Heart left ventricle (tissue), 16 donors: ENCODE measurements at regions not wholly inside any gene's neighbourhood (a gene's known extent, or its start where the extent isn't known, plus 50 kb on each side); places are given as distances from the start of the nearest gene placed in this dataset.

Source experiments
- ATAC-seq, 4 donors: fragments of 200-7000 bp; cut with Tn5 transposase; one replicate each; pipeline ENCODE4 v1.9.1; 2020 to 2022; ENCODE audit warnings: moderate library complexity in 4 of 4, mild to moderate bottlenecking in 3 of 4, moderate number of reproducible peaks in 1 of 4
- DNase-seq, 5 donors: peaks; one replicate each; pipeline ENCODE4 v3.0.0-alpha.2; 2020
- H3K27ac ChIP-seq, 12 donors: fragments of 200-600 bp; sonication (generic) in 4 of 12; one replicate each; pipeline versions ENCODE4 v1.5.0 to v1.8.0; 2016 to 2022; ENCODE audit warnings: mild to moderate bottlenecking in 2 of 12
- H3K27me3 ChIP-seq, 9 donors: fragments of 200-600 bp; sonication (generic) in 2 of 9; one replicate each; pipeline versions ENCODE4 v1.5.1 to v1.8.0; 2016 to 2022; ENCODE audit warnings: mild to moderate bottlenecking in 3 of 9
- H3K36me3 ChIP-seq, 9 donors: fragments of 200-600 bp; sonication (generic) in 2 of 9; one replicate each; pipeline versions ENCODE4 v1.5.0 to v1.8.0; 2018 to 2022; ENCODE audit warnings: mild to moderate bottlenecking in 2 of 9
- H3K4me1 ChIP-seq, 12 donors: fragments of 200-600 bp; sonication (generic) in 4 of 12; one replicate each; pipeline versions ENCODE4 v1.5.0 to v1.8.0; 2016 to 2022; ENCODE audit warnings: mild to moderate bottlenecking in 3 of 12
- H3K4me3 ChIP-seq, 12 donors: fragments of 200-600 bp; sonication (generic) in 4 of 12; one replicate each; pipeline versions ENCODE4 v1.5.0 to v1.8.0; 2017 to 2022; ENCODE audit warnings: mild to moderate bottlenecking in 9 of 12, moderate library complexity in 4 of 12
- H3K9me3 ChIP-seq, 12 donors: fragments of 200-600 bp; sonication (generic) in 4 of 12; one replicate each; pipeline versions ENCODE4 v1.5.0 to v1.8.0; 2016 to 2022; ENCODE audit warnings: mild to moderate bottlenecking in 1 of 12
- CTCF ChIP-seq, 12 donors: fragments of 200-600 bp; sonication (generic) in 4 of 12; IDR thresholded peaks; one replicate each; pipeline versions ENCODE4 v1.5.0 to v1.8.0; 2018 to 2022; ENCODE audit warnings: antibody characterized with exemption in 12 of 12, mild to moderate bottlenecking in 5 of 12
- POLR2A ChIP-seq, 2 donors: fragments of 450-650 bp; IDR thresholded peaks; one replicate each; pipeline ENCODE4 v1.6.1; 2017; ENCODE audit warnings: antibody characterized with exemption in 2 of 2, mild to moderate bottlenecking in 2 of 2, moderate library complexity in 2 of 2
- WGBS, 4 donors: extraction: QIAGEN DNeasy Blood & Tissue Kit in 2 of 4; methylation state at CpG; one replicate each; pipeline versions ENCODE4 v1.1.5 to v1.1.7; 2013 to 2018; 5-methylcytosine and 5-hydroxymethylcytosine counted together
- intact Hi-C, 10 donors: fragments of 100-400 bp; cut with DNase I; formaldehyde crosslinking; loops; one replicate each; pipeline versions ENCODE4 v1.11.1 to v1.14.2; 2022
- donor health status: ischemic (EF 13 %, LVEDD 7.1; RV severe dilation, severe dysfunction).
- donor health status: healthy with polysubstance abuse.
- donor health status: DM: no; HTN: yes; CAD: no.
- donor health status: DM: no; HTN: no; CAD: no.
- donor health status: ischemic (EF 25% LVEDD 6.9; RV normal size, moderate dysfunction).
- donor health status: ischemic (EF 25% LVEDD 5.7; RV mildly dilated, moderate dysfunction).
- donor health status: healthy.
- donor health status: DM: yes; HTN: yes; CAD: no.
- donor health status: ischemic (EF 35%, LVEDD 5.7; RV mildly dilated, moderate dysfunction).
- donor health status: nonischemic (EF 11% LVEDD 7.7; RV severe dilation, severe dysfunction).
- donor health status: DM: yes; HTN: yes; CAD: no.
- donor health status: PGD.
- donor health status: ischemic (EF 29% LVEDD 5.4; RV normal size, mild dysfunction).
- donor health status: nonischemic (EF 23%, LVEDD 6.1; RV moderate dilation, normal function).

- Histone ChIP-seq H3K27ac (no peak overlapping the region), H3K9me3 (no peaks in the 10 kb centered on the region), H3K27me3 (no peaks in the 10 kb centered on the region), H3K4me3 (no peak overlapping the region), H3K36me3 (no peaks in the 10 kb centered on the region), H3K4me1 (no peaks in the 10 kb centered on the region)
- intact Hi-C loops: no loop called here
- no peak for DNase-seq
- 91 to 96% (median 94%) methylated on average over 3 of the region's 3 CpGs for WGBS, 4 donors
- ATAC-seq: no peak
- TF ChIP-seq POLR2A (IDR thresholded peaks at IDR 0.05) (no peak), CTCF (IDR thresholded peaks at IDR 0.05) (no peak)
Measured at GRCh38 chr2:59583173-59583765, 970.2 kb downstream of the BCL11A start.

- TF ChIP-seq CTCF (IDR thresholded peaks at IDR 0.05) (no peak), POLR2A (IDR thresholded peaks at IDR 0.05) (no peak)
- H3K36me3 ChIP-seq: no peaks in the 10 kb centered on the region
- WGBS, 4 donors: 90 to 92% (median 90%) methylated on average over 3 of the region's 3 CpGs
- H3K4me1 ChIP-seq: no peaks in the 10 kb centered on the region
- ATAC-seq (no peak), DNase-seq (no peak)
- H3K27ac ChIP-seq: no peak overlapping the region
- intact Hi-C loops: no loop called here
- H3K9me3 ChIP-seq: no peaks in the 10 kb centered on the region
- H3K4me3 ChIP-seq: no peak overlapping the region
- no peaks in the 10 kb centered on the region for H3K27me3 ChIP-seq
Measured at GRCh38 chr2:59578349-59578748, 975.1 kb downstream of the BCL11A start.

GRCh38 chr2:59575191-59575590 lies 978.3 kb downstream of the BCL11A start:
- WGBS, 4 donors: 80 to 93% (median 90%) methylated on average over 1 of the region's 1 CpG
- intact Hi-C loops: no loop called here
- no peak for DNase-seq
- Histone ChIP-seq H3K4me3 (no peak overlapping the region), H3K9me3 (no peaks in the 10 kb centered on the region), H3K27me3 (no peaks in the 10 kb centered on the region), H3K36me3 (no peaks in the 10 kb centered on the region), H3K27ac (no peak overlapping the region), H3K4me1 (peaks cover 0 to 6% (median 0%) of the 10 kb centered on the region in 12 donors)
- no peak for ATAC-seq
- TF ChIP-seq CTCF (IDR thresholded peaks at IDR 0.05): no peak
- TF ChIP-seq POLR2A (IDR thresholded peaks at IDR 0.05): no peak

GRCh38 chr2:59572227-59572626 lies 981.2 kb downstream of the BCL11A start:
- no peaks in the 10 kb centered on the region for H3K27me3 ChIP-seq
- peaks cover 0 to 19% (median 4%) of the 10 kb centered on the region in 12 donors for H3K4me1 ChIP-seq
- H3K27ac ChIP-seq: no peak overlapping the region
- WGBS, 4 donors: 39 to 69% (median 54%) methylated on average over 4 of the region's 4 CpGs
- H3K9me3 ChIP-seq: no peaks in the 10 kb centered on the region
- DNase-seq (no peak), ATAC-seq (no peak)
- TF ChIP-seq POLR2A (IDR thresholded peaks at IDR 0.05) (no peak), CTCF (IDR thresholded peaks at IDR 0.05) (no peak)
- no peak overlapping the region for H3K4me3 ChIP-seq
- H3K36me3 ChIP-seq: no peaks in the 10 kb centered on the region
- intact Hi-C loops: no loop called here
